Suprapubic skin (tissue), 3 donors: ENCODE measurements at regions not wholly inside any gene's neighbourhood (a gene's known extent, or its start where the extent isn't known, plus 50 kb on each side); places are given as distances from the start of the nearest gene placed in this dataset.
"Not testable (repeated sequence)": the region's sequence is repeated elsewhere in the genome, so short reads cannot be mapped to it uniquely, and the experiment has no call there.

Experiments used
- CTCF ChIP-seq, 2 donors: fragments of 200-600 bp in 1 of 2; fragments of 450-650 bp in 1 of 2; sonication (generic) in 1 of 2; IDR thresholded peaks; one replicate each; pipeline ENCODE4 v1.5.1; 2016 to 2019; ENCODE audit warnings: antibody characterized with exemption in 2 of 2, mild to moderate bottlenecking in 1 of 2, moderate library complexity in 1 of 2
- POLR2A ChIP-seq, 2 donors: fragments of 450-650 bp; IDR thresholded peaks; one replicate each; pipeline ENCODE4 v1.6.1; 2017; ENCODE audit warnings: antibody characterized with exemption in 2 of 2, mild to moderate bottlenecking in 2 of 2, moderate library complexity in 2 of 2

- not testable (repeated sequence) for TF ChIP-seq CTCF, POLR2A (IDR thresholded peaks at IDR 0.05)
Observed at GRCh38 chr15:77861997-77862635, 215.4 kb downstream of the TBC1D2B start.
